Smooth muscle cell (in vitro differentiated cells): ENCODE measurements at regions not wholly inside any gene's neighbourhood (a gene's known extent, or its start where the extent isn't known, plus 50 kb on each side); places are given as distances from the start of the nearest gene placed in this dataset.

Source experiments
- DNase-seq: peaks from one replicate; lab custom pipeline; 2025; ENCODE audit not compliant: unreplicated experiment; lab: John Stamatoyannopoulos, UW
- H2AFZ ChIP-seq: fragments of 200-600 bp; sonication (generic); 2 replicates; pipeline ENCODE4 v1.6.0; 2016; ENCODE audit warnings: antibody characterized with exemption, low read depth, mild to moderate bottlenecking
- H3F3A ChIP-seq: fragments of 200-600 bp; sonication (generic); 2 replicates; pipeline ENCODE4 v1.6.0; 2017; ENCODE audit warnings: antibody characterized with exemption, low read depth
- H3K27ac ChIP-seq: fragments of 200-600 bp; sonication (generic); 2 replicates; pipeline ENCODE4 v1.5.1; 2016; ENCODE audit warnings: low read depth, mild to moderate bottlenecking
- H3K27me3 ChIP-seq: fragments of 200-600 bp; sonication (generic); 2 replicates; pipeline ENCODE4 v1.6.1; 2016; ENCODE audit warnings: low read depth, mild to moderate bottlenecking
- H3K36me3 ChIP-seq: fragments of 200-600 bp; sonication (generic); 2 replicates; pipeline ENCODE4 v1.5.1; 2016; ENCODE audit warnings: low read depth
- H3K4me1 ChIP-seq: fragments of 200-600 bp; sonication (generic); 2 replicates; pipeline ENCODE4 v1.5.1; 2016; ENCODE audit warnings: low read depth
- H3K4me2 ChIP-seq: fragments of 200-600 bp; sonication (generic); 2 replicates; pipeline ENCODE4 v1.6.0; 2016; ENCODE audit warnings: mild to moderate bottlenecking
- H3K4me3 ChIP-seq: fragments of 200-600 bp; sonication (generic); 2 replicates; pipeline ENCODE4 v1.5.1; 2016; ENCODE audit warnings: mild to moderate bottlenecking
- H3K79me2 ChIP-seq: fragments of 200-600 bp; sonication (generic); 2 replicates; pipeline ENCODE4 v1.6.0; 2016; ENCODE audit warnings: low read depth, mild to moderate bottlenecking
- H3K9ac ChIP-seq: fragments of 200-600 bp; sonication (generic); 2 replicates; pipeline ENCODE4 v1.6.0; 2016; ENCODE audit warnings: low read depth
- H3K9me3 ChIP-seq: fragments of 200-600 bp; sonication (generic); replicated peaks from 2 replicates; pipeline ENCODE4 v1.5.1; 2016; ENCODE audit warnings: low read depth
- H4K20me1 ChIP-seq: fragments of 200-600 bp; sonication (generic); 2 replicates; pipeline ENCODE4 v1.6.0; 2016; ENCODE audit warnings: low read depth
- WGBS: methylation state at CpG from one replicate; pipeline ENCODE4 v1.1.7; 2016; ENCODE audit warnings: low lambda C conversion rate; 5-methylcytosine and 5-hydroxymethylcytosine counted together
- TF ChIP-seq, protein P1 (sequence below): fragments of 200-600 bp; sonication (generic); IDR thresholded peaks from 2 replicates; pipeline ENCODE4 v1.5.1; 2017; ENCODE audit warnings: borderline replicate concordance, mild to moderate bottlenecking, antibody characterized with exemption; ENCODE audit not compliant: insufficient read depth, poor library complexity, severe bottlenecking

DNA sequence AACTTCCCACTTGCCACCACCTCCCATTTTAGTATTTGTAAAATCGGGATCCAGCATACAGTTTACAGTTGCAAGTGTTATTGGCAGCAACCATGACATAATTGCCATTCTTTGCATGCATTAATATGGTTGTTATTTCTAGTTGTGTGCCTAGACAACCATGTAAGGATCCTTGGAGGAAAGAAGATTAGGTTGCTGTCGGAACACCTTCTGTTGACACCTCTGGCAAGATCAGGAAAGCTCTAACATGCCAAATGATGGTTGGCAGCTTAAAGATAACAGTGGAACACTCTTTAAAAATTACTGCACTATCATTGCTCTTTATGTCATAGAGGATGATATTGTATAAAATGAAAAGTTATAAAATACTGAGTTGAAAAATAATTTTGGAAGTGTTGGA is 313.5 kb upstream of the RARB start:
- Histone ChIP-seq H3K79me2 (no peaks in the 10 kb centered on the region), H2AFZ (no peak overlapping the region), H3K4me3 (no peak overlapping the region), H4K20me1 (no peaks in the 10 kb centered on the region), H3K9me3 (no peaks in the 10 kb centered on the region), H3K4me1 (no peaks in the 10 kb centered on the region), H3K4me2 (no peak overlapping the region), H3K27me3 (no peaks in the 10 kb centered on the region), H3K36me3 (no peaks in the 10 kb centered on the region), H3F3A (no peaks in the 10 kb centered on the region), H3K27ac (no peak overlapping the region), H3K9ac (no peak overlapping the region)
- 98% methylated on average over 2 of the region's 2 CpGs for WGBS
- TF ChIP-seq, protein P1, sequence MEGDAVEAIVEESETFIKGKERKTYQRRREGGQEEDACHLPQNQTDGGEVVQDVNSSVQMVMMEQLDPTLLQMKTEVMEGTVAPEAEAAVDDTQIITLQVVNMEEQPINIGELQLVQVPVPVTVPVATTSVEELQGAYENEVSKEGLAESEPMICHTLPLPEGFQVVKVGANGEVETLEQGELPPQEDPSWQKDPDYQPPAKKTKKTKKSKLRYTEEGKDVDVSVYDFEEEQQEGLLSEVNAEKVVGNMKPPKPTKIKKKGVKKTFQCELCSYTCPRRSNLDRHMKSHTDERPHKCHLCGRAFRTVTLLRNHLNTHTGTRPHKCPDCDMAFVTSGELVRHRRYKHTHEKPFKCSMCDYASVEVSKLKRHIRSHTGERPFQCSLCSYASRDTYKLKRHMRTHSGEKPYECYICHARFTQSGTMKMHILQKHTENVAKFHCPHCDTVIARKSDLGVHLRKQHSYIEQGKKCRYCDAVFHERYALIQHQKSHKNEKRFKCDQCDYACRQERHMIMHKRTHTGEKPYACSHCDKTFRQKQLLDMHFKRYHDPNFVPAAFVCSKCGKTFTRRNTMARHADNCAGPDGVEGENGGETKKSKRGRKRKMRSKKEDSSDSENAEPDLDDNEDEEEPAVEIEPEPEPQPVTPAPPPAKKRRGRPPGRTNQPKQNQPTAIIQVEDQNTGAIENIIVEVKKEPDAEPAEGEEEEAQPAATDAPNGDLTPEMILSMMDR: no peak
- DNase-seq: no peak

DNA sequence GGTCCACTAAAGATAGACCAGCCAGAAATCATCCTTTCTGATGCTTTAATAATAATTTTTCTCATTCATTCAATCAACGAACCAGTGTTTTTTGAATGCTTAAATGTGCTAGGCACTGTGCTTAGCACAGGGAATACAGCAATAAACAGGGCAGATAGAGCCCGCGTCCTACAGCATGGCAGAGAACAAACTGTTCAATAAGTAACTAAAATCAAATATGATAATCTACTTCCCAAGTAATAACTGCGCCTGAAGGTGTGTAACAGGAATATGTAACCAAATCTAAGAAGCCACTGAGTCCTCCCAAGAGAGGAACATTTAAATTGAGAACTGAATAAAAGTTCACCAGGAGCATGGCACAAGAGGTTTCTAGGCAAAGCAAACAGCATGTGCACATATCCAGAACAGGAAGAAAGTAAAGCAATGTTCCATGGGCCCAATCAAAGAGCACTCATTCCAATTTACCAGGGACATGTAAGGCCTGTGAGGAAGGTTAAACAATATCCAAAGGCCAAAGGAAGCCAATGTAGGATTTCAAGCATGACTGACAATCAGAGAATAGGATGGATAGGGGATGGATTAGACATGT is 311.0 kb upstream of the RARB start:
- Histone ChIP-seq H3K9ac (no peak overlapping the region), H3K27me3 (no peaks in the 10 kb centered on the region), H3K27ac (no peak overlapping the region), H2AFZ (no peak overlapping the region), H4K20me1 (no peaks in the 10 kb centered on the region), H3K9me3 (no peaks in the 10 kb centered on the region), H3K79me2 (no peaks in the 10 kb centered on the region), H3K4me3 (no peak overlapping the region), H3K4me2 (no peak overlapping the region), H3K4me1 (no peaks in the 10 kb centered on the region), H3F3A (no peaks in the 10 kb centered on the region), H3K36me3 (no peaks in the 10 kb centered on the region)
- 96% methylated on average over 4 of the region's 4 CpGs for WGBS
- TF ChIP-seq, protein P1: no peak
- DNase-seq: no peak

- no peaks in the 10 kb centered on the region for H3K36me3 ChIP-seq
- no peak overlapping the region for H3K9ac ChIP-seq
- no peaks in the 10 kb centered on the region for H3K79me2 ChIP-seq
- H2AFZ ChIP-seq: no peak overlapping the region
- no peak overlapping the region for H3K4me3 ChIP-seq
- TF ChIP-seq, protein P1: no peak
- no peaks in the 10 kb centered on the region for H4K20me1 ChIP-seq
- no peaks in the 10 kb centered on the region for H3F3A ChIP-seq
- no peaks in the 10 kb centered on the region for H3K4me1 ChIP-seq
- no peak overlapping the region for H3K27ac ChIP-seq
- H3K27me3 ChIP-seq: no peaks in the 10 kb centered on the region
- no peak overlapping the region for H3K4me2 ChIP-seq
- no peak for DNase-seq
- no peaks in the 10 kb centered on the region for H3K9me3 ChIP-seq
- 98% methylated on average over 1 of the region's 1 CpG for WGBS
Observed at GRCh38 chr3:25119682-25120081, 308.4 kb upstream of the RARB start.

DNA sequence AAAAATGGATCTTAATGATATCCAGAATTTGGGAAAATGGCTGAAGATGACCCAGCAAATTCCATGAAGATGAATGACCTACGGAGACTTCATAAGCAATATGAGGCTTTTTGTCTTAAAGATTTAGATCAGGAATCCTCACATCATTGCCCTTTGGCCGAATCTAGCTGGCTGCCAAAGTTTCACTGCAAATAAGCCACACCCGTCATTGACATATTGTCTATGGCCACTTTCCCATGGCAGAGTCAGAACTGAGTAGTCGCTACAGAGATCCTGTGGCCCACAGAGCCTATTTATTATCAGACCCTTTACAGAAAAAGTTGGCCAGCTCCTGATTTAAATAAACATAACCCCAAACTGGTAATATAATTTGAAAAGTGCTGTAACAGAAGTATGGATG is 307.4 kb upstream of the RARB start:
- H3K27ac ChIP-seq: no peak overlapping the region
- no peak for DNase-seq
- H3K36me3 ChIP-seq: no peaks in the 10 kb centered on the region
- no peaks in the 10 kb centered on the region for H3F3A ChIP-seq
- H4K20me1 ChIP-seq: no peaks in the 10 kb centered on the region
- H3K9ac ChIP-seq: no peak overlapping the region
- H3K9me3 ChIP-seq: no peaks in the 10 kb centered on the region
- whole genome bisulfite sequencing: 97% methylated on average over 4 of the region's 4 CpGs
- no peaks in the 10 kb centered on the region for H3K4me1 ChIP-seq
- H3K4me3 ChIP-seq: no peak overlapping the region
- no peaks in the 10 kb centered on the region for H3K79me2 ChIP-seq
- H2AFZ ChIP-seq: no peak overlapping the region
- no peak overlapping the region for H3K4me2 ChIP-seq
- TF ChIP-seq, protein P1: no peak
- no peaks in the 10 kb centered on the region for H3K27me3 ChIP-seq
